ENCODE measurements at regions not wholly inside any gene's neighbourhood (a gene's known extent, or its start where the extent isn't known, plus 50 kb on each side); places are given as distances from the start of the nearest gene placed in this dataset.

DNA sequence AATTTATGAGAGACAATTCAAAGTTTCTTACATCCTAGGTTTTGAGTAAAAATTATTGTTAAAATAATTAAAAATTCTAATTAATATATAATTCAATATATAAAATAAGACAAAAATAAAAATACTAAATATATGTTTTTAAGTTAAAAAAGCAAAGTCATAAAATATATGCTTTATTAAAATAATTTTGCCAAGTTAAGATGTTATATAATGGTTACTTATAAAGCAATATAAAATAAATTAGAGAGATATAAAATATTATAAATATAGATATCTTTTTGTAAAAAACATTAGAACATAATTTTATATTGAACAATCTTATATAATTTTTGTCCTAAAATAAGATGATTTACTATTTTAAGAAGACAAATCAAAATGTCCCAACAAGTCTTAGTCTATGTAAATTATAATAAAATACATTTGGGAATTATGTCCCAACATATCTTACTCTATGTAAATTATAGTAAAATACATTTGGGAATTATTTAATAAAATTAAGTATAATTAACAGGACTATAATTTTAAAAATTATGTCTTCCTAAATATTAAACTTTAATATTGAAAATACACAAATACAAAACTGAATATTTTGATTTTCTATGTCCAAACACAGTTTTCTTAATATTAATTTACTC lies 67.7 kb upstream of the TOP3B start:
- ATAC-seq (no peak), DNase-seq (no peak)
- no peak overlapping the region for H3K27ac ChIP-seq
- H3K4me3 ChIP-seq: no peak overlapping the region
- intact Hi-C loops (cut with DNase I): no loop called here
- no peaks in the 10 kb centered on the region for H3K36me3 ChIP-seq
- no peaks in the 10 kb centered on the region for H3K27me3 ChIP-seq
- TF ChIP-seq POLR2A (IDR thresholded peaks at IDR 0.05) (no peak), CTCF (IDR thresholded peaks at IDR 0.05) (no peak)
- no peaks in the 10 kb centered on the region for H3K4me1 ChIP-seq
- H3K9me3 ChIP-seq: no peaks in the 10 kb centered on the region

- Histone ChIP-seq H3K9me3 (no peaks in the 10 kb centered on the region), H3K4me1 (no peaks in the 10 kb centered on the region), H3K36me3 (no peaks in the 10 kb centered on the region), H3K4me3 (no peak overlapping the region), H3K27ac (no peak overlapping the region), H3K27me3 (no peaks in the 10 kb centered on the region)
- DNase-seq (no peak), ATAC-seq (no peak)
- intact Hi-C loops (cut with DNase I): no loop called here
- TF ChIP-seq CTCF (IDR thresholded peaks at IDR 0.05) (no peak), POLR2A (IDR thresholded peaks at IDR 0.05) (no peak)
- 79% methylated on average over 1 of the region's 1 CpG for WGBS (ENCODE audit: insufficient coverage, low coverage, low lambda C conversion rate, missing lambda C conversion rate)
Measured at GRCh38 chr22:22049684-22050083, 67.1 kb upstream of the TOP3B start.

DNA sequence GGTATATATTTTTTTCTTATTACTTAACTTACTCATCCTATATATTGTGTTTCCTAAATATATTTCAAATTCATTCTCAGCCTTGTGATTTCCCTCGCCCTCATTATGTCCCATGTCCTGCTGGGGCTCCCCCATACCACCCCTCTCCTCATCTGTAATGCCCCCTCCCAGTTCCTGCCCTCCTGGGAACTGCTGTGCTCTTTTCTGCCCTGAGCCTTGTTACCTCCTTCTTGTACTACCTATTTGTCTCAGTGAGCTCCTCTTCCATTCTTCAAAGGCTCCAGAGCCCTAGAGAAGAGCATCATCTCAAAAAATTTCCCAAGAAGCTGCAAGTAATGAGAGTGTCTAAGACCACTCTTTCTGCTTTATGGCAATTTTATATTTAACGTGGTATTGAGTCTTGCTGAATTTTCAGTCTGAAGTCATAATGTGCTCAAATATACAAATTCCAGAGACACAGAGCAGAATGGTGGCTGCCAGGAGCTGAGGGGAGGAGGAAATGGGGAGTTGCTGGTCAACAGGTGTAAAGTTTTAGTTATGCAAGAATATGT lies 66.5 kb upstream of the TOP3B start:
- intact Hi-C loops (cut with DNase I): no loop called here
- Histone ChIP-seq H3K4me3 (no peak overlapping the region), H3K36me3 (no peaks in the 10 kb centered on the region), H3K27ac (no peak overlapping the region), H3K9me3 (no peaks in the 10 kb centered on the region), H3K4me1 (no peaks in the 10 kb centered on the region), H3K27me3 (no peaks in the 10 kb centered on the region)
- ATAC-seq (no peak), DNase-seq (no peak)
- 43% methylated on average over 2 of the region's 2 CpGs for WGBS (ENCODE audit: insufficient coverage, low coverage, low lambda C conversion rate, missing lambda C conversion rate)
- TF ChIP-seq CTCF (IDR thresholded peaks at IDR 0.05): no peak
- TF ChIP-seq POLR2A (IDR thresholded peaks at IDR 0.05): no peak

GRCh38 chr22:22048318-22048942 lies 65.8 kb upstream of the TOP3B start:
- H3K36me3 ChIP-seq: no peaks in the 10 kb centered on the region
- DNase-seq (no peak), ATAC-seq (no peak)
- no peaks in the 10 kb centered on the region for H3K27me3 ChIP-seq
- intact Hi-C loops (cut with DNase I): no loop called here
- H3K4me3 ChIP-seq: no peak overlapping the region
- H3K9me3 ChIP-seq: no peaks in the 10 kb centered on the region
- H3K27ac ChIP-seq: no peak overlapping the region
- H3K4me1 ChIP-seq: no peaks in the 10 kb centered on the region
- WGBS (ENCODE audit: insufficient coverage, low coverage, low lambda C conversion rate, missing lambda C conversion rate): 44% methylated on average over 2 of the region's 2 CpGs
- TF ChIP-seq CTCF (IDR thresholded peaks at IDR 0.05) (no peak), POLR2A (IDR thresholded peaks at IDR 0.05) (no peak)

Data from right lobe of liver (tissue), 6 donors.